HG03457 (cell line): ENCODE measurements at regions not wholly inside any gene's neighbourhood (a gene's known extent, or its start where the extent isn't known, plus 50 kb on each side); places are given as distances from the start of the nearest gene placed in this dataset.

Source experiments
- ATAC-seq: cut with Tn5 transposase; IDR thresholded peaks from one replicate; pipeline ENCODE4 v1.9.1; 2021; ENCODE audit warnings: moderate number of reproducible peaks; ENCODE audit not compliant: unreplicated experiment

DNA sequence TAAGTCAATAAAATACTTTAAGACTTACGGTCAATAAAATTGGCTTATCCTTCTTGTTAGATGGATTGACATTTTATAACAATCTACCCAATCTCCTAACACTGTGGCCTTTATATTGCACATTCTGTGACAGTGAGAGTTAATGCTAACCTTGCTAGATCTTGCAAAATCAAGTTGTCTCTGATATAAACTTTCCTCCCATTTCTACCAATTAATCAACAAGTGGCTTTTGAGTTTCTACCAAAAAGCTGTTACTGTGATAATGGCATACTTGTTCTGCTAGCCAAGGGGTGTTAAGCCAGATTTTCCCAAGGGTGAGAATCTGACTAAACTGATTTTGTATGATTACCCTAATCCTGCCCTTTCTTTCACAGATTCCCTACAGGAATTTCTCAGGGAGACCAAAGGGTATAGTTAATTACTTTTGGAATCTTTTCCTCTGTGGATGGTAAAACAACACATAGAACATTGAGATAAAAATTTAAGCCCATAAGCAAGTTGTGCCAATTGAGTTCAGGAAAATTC is 174.1 kb upstream of the SUCLG2 start:
- ATAC-seq, result no peak

DNA sequence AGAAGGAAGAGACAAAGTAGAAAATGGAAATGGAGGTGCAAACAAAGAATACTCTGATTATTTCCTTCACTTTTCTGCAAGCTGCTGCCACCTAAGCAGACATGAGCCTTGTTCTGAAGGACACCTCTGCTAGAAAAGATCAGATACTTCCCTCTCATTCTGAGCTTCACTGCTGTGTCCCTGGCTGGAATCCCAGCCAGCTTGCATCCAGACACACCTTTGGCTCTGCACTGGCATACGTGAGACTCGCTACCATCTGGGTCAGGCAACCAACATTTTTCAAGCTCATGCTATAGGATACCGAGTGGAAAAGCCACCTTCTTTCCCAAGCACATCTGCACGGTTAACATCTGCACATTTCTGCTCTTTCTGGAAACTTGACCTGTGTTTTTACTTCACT is 166.7 kb upstream of the SUCLG2 start:
- no peak for ATAC-seq

GRCh38 chr3:67819447-67819846 is 165.0 kb upstream of the SUCLG2 start:
- ATAC-seq, result no peak

- no peak for ATAC-seq
Measured at GRCh38 chr3:67809370-67809935, 155.0 kb upstream of the SUCLG2 start.

DNA sequence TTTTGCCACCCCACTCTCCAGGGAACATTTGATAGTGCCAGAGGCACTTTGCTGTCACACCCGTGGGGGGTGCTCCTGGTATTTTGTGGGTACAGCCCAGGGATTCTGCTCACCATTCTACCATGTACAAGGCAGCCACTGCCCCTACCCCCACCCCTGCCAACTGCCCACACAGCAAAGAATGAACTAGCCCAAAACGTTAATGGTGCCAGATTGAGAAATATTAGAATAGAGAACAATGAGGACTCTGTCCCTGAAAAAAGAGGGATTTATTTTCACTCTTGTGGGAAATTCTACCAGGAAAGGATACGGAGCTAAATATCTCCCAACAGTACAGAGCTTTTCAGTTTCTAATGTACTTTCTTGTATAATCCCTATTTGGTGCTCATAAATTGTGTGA is 154.5 kb upstream of the SUCLG2 start:
- no peak for ATAC-seq

GRCh38 chr3:67804578-67804977 is 150.2 kb upstream of the SUCLG2 start:
- ATAC-seq, result no peak

DNA sequence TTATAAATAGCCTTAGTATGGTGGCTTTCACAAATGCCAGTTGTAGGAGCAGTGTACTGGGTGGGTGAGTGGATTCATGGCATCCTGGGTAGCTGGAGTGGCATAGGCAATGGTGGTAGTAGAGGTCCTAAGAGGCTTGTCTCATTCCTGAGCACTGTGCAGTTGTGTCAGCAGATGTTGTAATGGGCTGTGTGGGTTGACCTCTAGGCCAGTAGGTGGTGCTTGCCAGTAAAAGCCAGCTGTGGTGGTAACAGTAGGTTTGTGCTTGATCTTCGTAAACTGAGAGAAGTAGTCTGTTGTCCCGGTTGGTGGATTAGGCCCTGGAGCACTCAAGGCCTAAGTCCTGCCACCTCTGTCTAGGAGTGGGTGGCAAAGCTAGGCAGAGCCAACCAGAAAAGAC is 149.7 kb upstream of the SUCLG2 start:
- no peak for ATAC-seq

DNA sequence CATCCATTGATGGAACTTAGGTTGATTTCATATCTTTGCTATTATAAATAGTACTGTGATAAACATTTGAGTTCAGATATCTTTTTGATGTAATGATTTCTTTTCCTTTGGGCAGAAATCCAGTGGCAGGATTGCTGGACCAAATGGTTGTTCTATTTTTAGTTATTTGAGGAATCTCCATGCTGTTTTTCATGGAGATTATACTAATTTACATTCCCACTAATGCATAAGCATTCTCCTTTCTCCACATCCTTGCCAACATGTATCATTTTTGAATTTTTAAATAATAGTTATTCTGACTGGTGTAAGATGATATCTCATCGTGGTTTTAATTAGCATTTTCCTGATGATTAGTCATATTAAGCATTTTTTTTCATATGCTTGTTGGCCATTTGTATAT is 144.0 kb upstream of the SUCLG2 start:
- ATAC-seq, result no peak

DNA sequence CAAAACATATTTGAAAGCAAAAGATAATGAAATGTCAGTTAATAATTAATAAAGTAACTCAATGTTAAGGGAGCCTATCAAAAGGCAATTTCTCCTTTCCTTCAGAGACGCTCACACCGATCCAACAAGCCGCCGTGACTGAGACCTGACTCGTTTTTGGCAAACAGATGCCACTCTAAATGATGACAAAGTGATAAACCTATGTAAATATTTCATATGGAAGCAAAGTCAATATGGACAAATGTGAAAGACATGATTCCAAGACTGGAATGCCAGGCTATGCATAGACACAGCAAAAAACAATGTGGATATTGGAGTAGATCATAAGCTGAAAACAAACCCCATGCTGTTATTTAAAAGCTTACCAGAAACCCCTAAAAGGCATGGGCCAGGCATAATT is 137.2 kb upstream of the SUCLG2 start:
- no peak for ATAC-seq

DNA sequence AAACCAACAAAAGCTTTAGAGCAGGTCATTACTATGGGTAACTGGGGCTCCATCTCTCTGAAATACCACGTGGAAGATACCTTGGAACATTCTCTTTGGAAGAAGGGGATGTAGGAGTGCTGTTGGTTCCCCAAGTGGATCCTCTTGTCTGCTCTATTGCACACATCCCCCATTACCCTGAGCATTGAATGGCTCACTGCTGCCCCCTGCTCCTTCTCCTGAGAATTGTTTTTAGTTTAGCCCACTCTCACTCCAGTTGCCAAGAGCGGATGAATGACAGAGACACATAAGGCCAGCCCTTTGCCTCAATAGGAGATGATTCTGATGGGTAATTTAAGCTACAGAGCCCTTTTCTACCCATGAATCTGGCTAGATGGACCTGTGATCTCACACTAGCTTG is 135.6 kb upstream of the SUCLG2 start:
- ATAC-seq, result peak; percentile 77

DNA sequence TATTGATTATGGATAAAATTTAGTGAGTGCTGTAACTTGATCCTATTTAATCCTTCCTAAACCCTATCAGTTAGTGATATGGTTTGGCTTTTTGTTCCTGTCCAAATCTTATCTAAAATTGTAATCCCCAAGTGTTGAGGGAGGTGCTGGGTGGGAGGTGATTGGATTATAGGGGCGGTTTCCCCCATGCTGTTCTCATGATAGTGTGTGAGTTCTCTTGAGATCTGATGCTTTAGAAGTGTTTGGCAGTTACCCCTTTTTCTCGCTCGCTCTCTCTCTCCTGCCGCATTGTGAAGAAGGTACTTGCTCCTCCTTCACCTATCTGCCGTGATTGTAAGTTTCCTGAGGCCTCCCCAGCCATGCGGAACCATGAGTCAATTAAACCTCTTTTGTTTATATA is 134.0 kb upstream of the SUCLG2 start:
- ATAC-seq, result no peak

DNA sequence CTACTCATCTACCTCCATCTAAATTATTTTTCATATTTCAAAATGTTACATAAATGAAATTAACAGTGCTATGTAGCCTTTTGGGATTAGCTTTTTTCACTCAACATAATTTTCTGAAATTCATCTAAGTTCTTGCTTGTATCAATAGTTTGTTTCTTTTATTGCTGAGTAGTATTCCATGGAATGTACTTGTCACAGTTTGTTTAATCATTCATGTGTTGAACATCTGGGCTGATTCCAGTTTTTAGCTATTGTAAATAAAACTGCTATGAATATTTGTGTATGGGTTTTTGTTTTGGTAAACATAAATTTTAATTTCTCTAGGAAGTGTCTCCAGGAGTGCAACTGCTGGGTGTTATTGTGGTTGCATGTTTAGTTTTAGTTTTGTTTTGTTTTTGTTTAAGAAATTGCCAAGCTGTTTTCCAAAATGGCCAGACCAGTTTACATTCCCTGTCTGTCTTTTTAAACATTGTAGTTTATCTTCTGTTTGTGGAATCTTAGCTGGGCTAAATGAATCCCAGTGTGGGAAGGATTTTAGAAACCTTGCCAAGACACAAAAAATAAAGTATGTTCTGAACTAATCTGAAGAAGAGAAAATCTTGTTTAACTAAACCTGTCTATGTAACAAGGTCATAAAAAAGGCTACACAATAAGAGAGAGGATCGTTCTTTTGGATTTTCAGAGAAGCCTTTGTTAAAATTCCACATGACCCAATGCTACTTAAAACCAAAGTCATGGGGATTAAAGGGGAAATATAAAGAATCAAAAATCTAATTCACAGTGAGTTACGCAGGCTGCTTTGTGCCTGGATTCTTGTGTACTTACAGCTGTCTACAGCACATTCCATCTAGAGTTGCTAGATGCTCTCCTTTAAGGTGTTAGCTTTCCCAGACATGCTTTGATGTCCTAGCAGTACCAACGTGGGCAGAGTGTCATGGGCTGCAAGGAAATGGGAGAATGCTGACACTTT is 129.2 kb upstream of the SUCLG2 start:
- no peak for ATAC-seq

DNA sequence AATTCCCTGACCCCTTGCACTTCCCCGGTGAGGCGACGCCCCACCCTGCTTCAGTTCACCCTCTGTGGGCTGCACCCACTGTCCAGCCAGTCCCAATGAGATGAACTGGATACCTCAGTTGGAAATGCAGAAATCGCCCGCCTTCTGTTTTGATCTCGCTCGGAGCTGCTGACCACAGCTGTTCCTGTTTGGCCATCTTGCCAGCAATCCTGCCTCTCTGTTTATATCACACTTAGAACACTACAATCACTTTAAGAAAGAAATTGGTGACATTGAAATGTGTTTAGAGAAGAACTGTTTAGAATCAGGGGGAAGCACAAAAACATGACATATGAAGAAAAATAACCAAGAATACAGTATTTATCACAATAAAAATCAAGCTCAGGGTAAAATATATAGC is 127.5 kb upstream of the SUCLG2 start:
- no peak for ATAC-seq

DNA sequence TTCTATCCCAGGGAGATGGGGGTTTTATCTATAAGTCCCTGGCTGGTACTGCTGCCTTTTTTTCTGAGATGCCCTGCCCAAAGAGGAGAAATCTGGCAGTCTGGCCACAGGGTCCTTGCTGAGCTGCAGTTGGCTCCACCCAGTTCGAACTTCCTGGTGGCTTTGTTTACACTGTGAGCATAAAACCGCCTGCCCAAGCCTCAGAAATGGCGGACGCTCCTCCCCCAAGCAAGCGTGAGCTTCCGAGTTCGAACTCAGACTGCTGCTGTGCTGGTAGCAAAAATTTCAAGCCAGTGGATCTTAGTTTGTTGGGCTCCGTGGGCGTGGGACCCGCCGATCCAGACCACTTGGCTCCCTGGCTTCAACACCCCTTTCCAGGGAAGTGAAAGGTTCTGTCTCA is 126.8 kb upstream of the SUCLG2 start:
- ATAC-seq, result no peak

- no peak for ATAC-seq
Measured at GRCh38 chr3:67774676-67775075, 120.3 kb upstream of the SUCLG2 start.

DNA sequence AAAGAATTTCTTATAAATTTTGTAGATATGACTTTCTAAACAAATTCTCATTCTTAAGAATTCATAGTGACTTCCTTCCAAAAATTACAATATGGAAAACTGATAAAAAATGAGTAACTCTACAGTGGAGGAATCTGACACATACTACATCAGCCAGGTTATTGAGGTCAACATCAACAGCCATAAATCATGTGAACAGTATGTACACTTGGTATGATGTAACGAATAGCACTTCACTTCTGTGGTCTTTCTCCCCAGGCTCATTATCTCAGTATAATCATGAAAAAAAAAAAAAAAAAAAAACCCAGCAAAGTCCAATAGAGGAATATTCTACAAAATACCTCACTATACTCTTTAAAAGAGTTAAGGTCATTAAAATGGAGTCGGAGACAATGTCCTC is 111.2 kb upstream of the SUCLG2 start:
- ATAC-seq, result no peak

DNA sequence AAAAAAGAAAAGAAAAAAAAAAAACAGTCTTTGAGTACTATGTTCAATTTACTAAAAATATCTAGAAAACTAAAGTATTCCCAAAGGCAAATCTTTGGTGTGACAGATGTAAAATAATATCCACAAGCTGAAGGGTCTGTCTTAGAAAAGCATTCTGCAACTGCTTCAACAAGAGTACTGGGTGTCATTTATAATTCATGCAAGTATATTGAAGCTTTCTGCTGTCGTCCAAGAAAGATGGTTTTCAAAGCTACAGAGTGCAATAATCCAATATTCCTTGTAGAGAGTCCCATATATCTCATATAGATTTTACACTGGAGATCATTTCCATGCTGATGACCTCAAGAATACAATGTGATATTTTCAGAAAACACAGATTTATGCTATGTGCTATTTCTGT is 90.9 kb upstream of the SUCLG2 start:
- ATAC-seq, result no peak

GRCh38 chr3:67744699-67745098 is 90.3 kb upstream of the SUCLG2 start:
- no peak for ATAC-seq

DNA sequence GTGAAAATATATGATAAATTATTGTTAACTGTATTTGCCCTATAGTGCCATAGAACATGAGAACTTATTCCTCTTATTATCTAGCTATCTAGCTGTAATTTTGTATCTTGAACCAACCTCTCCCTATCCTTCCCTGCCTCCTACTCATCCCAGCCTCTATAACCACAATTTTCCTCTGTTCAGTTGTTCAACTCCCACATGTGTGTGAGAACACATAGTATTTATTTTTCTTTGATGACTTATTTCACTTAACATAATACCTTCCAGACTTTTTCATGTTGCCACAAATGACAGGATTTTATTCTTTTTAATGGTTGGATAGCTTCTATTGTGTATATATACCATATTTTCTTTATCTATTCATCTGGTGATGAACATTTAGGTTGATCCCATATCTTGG is 85.4 kb upstream of the SUCLG2 start:
- ATAC-seq, result no peak

GRCh38 chr3:67737906-67738865 is 83.8 kb upstream of the SUCLG2 start:
- no peak for ATAC-seq

DNA sequence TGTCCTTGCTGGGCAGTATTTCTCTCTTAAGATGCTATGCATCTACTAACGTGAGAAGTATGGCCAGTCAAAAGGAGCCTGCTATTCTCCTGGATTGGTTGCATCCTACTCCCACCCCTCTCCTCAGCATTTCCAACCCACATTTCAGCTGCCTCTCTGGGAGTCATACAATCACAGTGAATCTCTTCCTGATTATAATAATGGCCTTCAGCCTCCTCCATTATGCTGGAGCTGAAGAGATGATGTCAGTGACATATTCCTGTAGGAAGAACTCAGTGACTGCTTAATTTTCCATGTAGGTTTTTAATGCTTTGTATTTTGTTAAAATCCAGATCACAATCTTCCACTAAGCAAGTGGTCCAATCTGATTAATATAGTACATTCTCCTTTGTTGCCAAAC is 82.7 kb upstream of the SUCLG2 start:
- ATAC-seq, result no peak
